ENCODE measurements at regions not wholly inside any gene's neighbourhood (a gene's known extent, or its start where the extent isn't known, plus 50 kb on each side); places are given as distances from the start of the nearest gene placed in this dataset.
"Not testable (repeated sequence)": the region's sequence is repeated elsewhere in the genome, so short reads cannot be mapped to it uniquely, and the experiment has no call there.

DNA sequence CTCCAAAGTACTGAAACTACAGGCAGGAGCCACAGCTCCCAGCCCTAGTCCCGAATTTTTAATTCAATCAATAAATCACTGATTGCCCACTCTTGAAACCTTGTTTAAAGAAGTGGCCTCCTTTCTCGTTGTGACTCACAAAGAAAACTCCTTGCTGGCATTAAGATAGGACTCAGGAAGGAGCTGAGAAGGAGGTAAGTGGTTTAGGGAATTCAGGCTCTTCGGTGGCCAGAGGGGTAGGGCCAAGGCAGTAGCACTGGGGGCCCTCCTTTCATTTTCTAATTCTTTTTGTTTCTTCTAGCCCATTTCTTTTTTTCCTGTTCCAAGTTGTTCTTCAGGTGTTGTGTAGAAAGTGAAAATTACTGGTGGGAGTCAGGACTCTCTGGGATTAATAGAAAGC is 86.2 kb upstream of the OR9Q1 start:
- no peaks in the 10 kb centered on the region for H3K36me3 Mint-ChIP-seq (ENCODE audit: insufficient read depth)
- no peak overlapping the region for H3K4me3 Mint-ChIP-seq
- H3K4me1 Mint-ChIP-seq (ENCODE audit: low read depth in 2 of 2): no peaks in the 10 kb centered on the region
- DNase-seq (no peak), ATAC-seq (replicated peaks) (no peak)
- H3K27me3 Mint-ChIP-seq: peaks cover 0 to 40% of the 10 kb centered on the region in 2 donors
- no peaks in the 10 kb centered on the region for H3K9me3 Mint-ChIP-seq
- H3K27ac Mint-ChIP-seq: no peak overlapping the region

DNA sequence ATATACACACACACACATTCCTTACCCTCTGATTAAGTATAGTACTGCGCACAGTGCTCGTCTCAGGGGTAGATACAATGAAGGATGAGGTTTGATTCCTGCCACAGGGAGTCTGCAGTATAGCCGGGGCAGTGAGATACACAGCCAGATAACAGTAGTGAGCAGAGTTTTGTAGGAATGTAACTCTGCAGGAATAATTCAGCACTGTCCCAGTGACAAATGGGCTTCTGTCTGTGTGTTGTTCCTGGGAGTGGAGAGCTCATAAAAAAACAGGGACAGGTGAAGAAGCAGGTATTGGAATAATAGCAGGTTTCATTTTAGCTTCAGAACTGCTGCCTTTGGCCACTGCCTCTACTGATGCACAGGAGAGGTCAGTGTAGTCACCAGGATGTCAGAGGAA is 85.3 kb upstream of the OR9Q1 start:
- Mint-ChIP-seq H3K36me3 (ENCODE audit: insufficient read depth) (no peaks in the 10 kb centered on the region), H3K4me3 (no peak overlapping the region), H3K27me3 (peaks cover 0 to 40% of the 10 kb centered on the region in 2 donors), H3K4me1 (ENCODE audit: low read depth in 2 of 2) (no peaks in the 10 kb centered on the region), H3K9me3 (no peaks in the 10 kb centered on the region), H3K27ac (no peak overlapping the region)
- ATAC-seq (replicated peaks) (no peak), DNase-seq (no peak)

DNA sequence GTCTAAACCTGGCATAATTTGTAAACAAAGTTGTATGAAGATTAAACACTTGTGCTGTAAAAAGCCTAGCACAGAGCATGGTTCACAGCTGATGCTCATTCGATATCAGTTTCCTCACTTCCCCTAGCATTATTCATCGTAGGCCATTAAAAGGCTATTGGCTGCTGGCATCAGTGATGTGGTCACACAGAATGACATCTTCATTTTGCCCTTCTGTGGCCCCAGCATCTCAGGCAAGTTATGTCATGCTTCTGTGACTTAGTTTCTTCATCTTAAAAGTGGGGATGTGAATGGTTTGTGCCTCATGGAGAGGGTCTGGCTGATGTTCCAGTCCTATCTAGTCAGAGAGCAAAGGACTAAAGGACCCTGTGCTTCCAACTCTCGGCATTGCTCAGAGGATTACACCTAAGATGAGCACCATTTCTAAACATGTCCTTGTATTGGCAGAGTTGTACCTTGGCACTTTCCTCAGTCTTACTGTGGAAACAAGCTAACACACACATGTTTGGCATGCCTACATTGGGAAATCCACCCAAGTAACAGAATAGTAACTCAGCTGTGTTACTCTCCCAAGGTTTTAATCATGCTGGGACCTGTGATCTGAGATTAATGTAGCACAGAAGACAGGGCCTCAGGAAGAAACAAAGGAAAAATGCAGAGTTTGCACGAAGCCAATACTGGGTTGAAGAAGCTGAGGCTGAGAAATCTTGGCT is 83.5 kb upstream of the OR9Q1 start:
- Mint-ChIP-seq H3K27me3 (peaks cover 0 to 40% of the 10 kb centered on the region in 2 donors), H3K9me3 (no peaks in the 10 kb centered on the region), H3K4me1 (ENCODE audit: low read depth in 2 of 2) (no peaks in the 10 kb centered on the region), H3K36me3 (ENCODE audit: insufficient read depth) (no peaks in the 10 kb centered on the region), H3K27ac (no peak overlapping the region), H3K4me3 (no peak overlapping the region)
- no peak for DNase-seq
- no peak for ATAC-seq (replicated peaks)

DNA sequence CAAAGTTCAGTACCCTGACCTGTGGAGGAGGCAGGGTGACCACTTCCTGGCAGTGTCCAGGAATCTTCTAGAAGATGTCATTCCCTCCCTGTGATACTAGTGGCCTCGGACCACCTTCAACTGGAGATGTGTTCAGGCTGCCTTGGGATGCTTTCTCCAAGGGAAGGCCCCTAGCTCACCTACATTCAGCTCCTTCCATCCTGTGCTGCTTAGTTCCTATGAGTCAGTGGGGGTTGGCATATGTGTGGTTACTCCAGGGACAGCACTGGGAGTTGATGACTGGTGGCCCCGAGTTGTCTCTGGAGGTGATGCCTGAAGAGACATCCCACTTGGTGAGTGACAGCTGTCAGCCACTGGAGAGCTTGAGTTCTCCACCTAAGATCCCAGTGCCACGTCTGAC is 81.8 kb upstream of the OR9Q1 start:
- Mint-ChIP-seq H3K4me1 (ENCODE audit: low read depth in 2 of 2) (no peaks in the 10 kb centered on the region), H3K36me3 (ENCODE audit: insufficient read depth) (no peaks in the 10 kb centered on the region), H3K27ac (no peak overlapping the region), H3K27me3 (peaks cover 0 to 39% of the 10 kb centered on the region in 2 donors), H3K9me3 (no peaks in the 10 kb centered on the region), H3K4me3 (no peak overlapping the region)
- DNase-seq (no peak), ATAC-seq (replicated peaks) (no peak)

DNA sequence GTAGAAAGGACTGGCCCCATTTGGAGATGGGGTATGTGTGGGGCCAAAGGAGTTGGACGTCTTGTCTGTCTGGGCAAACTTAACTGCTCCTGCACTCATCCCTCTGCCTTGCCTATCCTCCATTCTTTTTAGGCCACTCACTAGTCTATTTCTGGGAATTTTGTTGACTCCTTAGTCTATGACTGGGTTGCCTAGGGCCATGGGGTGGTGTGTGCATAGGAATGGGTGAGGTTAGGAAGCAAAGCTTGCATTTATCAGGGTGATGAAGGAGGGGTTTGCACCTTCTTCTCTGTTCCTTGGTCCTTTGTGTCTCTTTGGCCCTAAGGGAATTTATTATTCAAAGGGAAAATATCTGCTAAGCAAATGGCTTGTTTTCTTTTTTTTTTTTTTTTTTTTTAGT is 80.9 kb upstream of the OR9Q1 start:
- Mint-ChIP-seq H3K4me3 (no peak overlapping the region), H3K27me3 (peaks cover 0 to 34% of the 10 kb centered on the region in 2 donors), H3K27ac (no peak overlapping the region), H3K36me3 (ENCODE audit: insufficient read depth) (no peaks in the 10 kb centered on the region), H3K4me1 (ENCODE audit: low read depth in 2 of 2) (no peaks in the 10 kb centered on the region), H3K9me3 (no peaks in the 10 kb centered on the region)
- DNase-seq (no peak), ATAC-seq (replicated peaks) (no peak)

DNA sequence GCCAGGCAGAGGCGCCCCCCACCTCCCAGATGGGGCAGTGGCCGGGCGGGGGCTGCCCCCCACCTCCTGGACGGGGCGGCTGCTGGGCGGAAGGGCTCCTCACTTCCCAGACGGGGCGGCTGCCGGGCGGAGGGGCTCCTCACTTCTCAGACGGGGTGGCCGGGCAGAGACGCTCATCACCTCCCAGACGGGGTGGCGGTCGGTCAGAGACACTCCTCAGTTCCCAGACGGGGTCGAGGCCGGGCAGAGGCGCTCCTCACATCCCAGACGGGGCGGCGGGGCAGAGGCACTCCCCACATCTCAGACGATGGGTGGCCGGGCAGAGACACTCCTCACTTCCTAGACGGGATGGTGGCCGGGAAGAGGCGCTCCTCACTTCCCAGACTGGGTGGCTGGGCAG is 79.9 kb upstream of the OR9Q1 start:
- H3K4me3 Mint-ChIP-seq; H3K9me3 Mint-ChIP-seq; H3K36me3 Mint-ChIP-seq (ENCODE audit: insufficient read depth); H3K4me1 Mint-ChIP-seq (ENCODE audit: low read depth in 2 of 2); DNase-seq; ATAC-seq (replicated peaks); H3K27ac Mint-ChIP-seq: not testable (repeated sequence)
- peaks cover 0 to 25% of the 10 kb centered on the region in 2 donors for H3K27me3 Mint-ChIP-seq

DNA sequence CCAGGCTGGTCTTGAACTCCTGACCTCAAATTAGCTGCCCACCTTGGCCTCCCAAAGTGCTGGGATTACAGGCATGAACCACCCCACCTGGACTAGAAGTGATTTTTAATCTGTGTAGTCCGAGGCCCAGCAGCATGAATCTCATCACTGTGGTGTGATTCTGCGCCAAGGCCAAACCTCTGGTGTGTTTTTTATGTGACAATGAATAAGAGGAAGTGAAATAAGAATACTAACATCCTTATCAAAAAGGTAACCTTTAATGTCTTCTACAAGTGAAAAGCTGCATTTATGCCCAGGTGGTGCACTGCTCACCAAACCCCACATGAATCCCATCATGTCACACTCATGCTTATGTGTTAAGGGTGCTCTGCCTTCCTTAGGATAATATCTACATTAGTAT is 77.1 kb upstream of the OR9Q1 start:
- ATAC-seq (replicated peaks) (no peak), DNase-seq (no peak)
- H3K27ac Mint-ChIP-seq: no peak overlapping the region
- H3K4me1 Mint-ChIP-seq (ENCODE audit: low read depth in 2 of 2): no peaks in the 10 kb centered on the region
- no peaks in the 10 kb centered on the region for H3K9me3 Mint-ChIP-seq
- H3K36me3 Mint-ChIP-seq (ENCODE audit: insufficient read depth): no peaks in the 10 kb centered on the region
- no peak overlapping the region for H3K4me3 Mint-ChIP-seq
- peaks cover 0 to 9% of the 10 kb centered on the region in 2 donors for H3K27me3 Mint-ChIP-seq

DNA sequence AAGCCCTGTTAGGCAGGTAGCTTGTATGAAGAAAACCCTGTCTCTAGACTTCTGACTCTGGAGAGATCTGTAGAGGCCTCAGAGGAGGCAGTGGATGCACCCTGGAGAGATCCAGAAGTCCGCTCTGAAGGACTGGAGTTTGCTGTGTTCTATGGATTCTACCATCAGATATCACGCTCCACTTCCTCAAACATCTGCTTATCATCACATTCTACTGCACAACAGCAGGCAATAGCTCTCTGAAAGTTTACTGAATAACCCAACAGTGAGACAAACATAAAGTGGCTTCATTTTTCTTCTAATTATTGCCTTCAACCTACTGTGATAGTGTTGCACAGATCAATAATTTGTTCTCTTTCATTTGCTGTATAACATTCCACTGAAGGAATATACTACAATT is 59.0 kb upstream of the OR9Q1 start:
- H3K27me3 Mint-ChIP-seq: peaks cover 10 to 31% of the 10 kb centered on the region in 2 donors
- DNase-seq: no peak
- no peak overlapping the region for H3K4me3 Mint-ChIP-seq
- no peak overlapping the region for H3K27ac Mint-ChIP-seq
- peaks cover 0 to 2% of the 10 kb centered on the region in 2 donors for H3K9me3 Mint-ChIP-seq
- H3K4me1 Mint-ChIP-seq (ENCODE audit: low read depth in 2 of 2): no peaks in the 10 kb centered on the region
- no peak for ATAC-seq (replicated peaks)
- no peaks in the 10 kb centered on the region for H3K36me3 Mint-ChIP-seq (ENCODE audit: insufficient read depth)

DNA sequence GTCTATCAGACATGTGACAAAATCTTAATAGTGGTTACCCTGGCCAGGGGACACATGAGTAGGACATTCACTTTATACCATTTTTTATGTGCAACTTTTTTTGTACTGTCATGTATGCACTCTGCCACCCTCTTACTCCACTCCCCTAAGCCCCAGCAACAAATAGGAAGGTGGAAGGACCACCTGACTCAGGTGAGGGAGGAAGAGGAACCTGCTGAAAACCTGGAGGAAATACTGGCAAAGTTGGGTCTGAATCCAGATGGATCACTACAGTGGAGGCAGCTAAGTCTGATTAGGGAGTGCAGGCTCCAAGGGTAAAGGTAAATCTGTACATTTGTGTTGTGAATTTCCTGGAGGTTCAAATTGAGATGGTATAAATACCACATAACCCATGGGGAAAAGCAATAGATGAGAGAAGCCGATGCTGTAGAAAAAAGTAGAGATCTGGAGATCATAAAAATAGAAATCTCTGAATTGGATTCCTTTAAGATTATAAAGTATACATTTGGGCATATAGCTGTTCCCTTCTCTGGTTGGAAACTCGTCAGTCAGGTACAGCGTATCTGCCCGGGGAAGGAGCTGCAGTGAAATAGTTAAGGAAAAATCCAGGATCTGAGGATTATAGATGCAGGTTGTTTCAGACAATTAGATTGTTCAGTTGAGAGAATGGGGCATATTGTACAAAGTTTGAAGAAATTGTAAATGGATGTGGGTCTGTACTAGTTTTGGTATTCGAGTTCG is 52.2 kb upstream of the OR9Q1 start:
- no peaks in the 10 kb centered on the region for H3K9me3 Mint-ChIP-seq
- H3K4me1 Mint-ChIP-seq (ENCODE audit: low read depth in 2 of 2): no peaks in the 10 kb centered on the region
- DNase-seq (no peak), ATAC-seq (replicated peaks) (no peak)
- H3K27ac Mint-ChIP-seq: no peak overlapping the region
- H3K36me3 Mint-ChIP-seq (ENCODE audit: insufficient read depth): no peaks in the 10 kb centered on the region
- no peak overlapping the region for H3K4me3 Mint-ChIP-seq
- peaks cover 25 to 43% of the 10 kb centered on the region in 2 donors for H3K27me3 Mint-ChIP-seq

DNA sequence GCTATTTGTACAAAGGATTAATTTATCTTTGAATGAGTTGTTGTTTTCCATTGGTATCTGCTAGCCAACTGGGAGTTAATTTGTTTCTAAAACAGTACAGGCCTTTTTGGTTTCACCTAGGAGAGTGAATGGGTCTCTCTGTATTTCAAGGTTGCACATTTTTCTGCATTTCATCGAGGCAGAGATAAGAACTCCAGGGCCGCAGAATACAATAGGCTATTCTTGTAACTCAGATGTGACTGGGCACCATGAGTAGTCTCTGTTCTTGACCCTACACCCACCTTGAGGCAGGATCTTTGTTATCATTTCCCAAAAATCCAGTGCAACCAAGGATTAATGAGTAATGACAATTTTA is 51.7 kb upstream of the OR9Q1 start:
- no peaks in the 10 kb centered on the region for H3K36me3 Mint-ChIP-seq (ENCODE audit: insufficient read depth)
- ATAC-seq (replicated peaks): no peak
- peaks cover 25 to 43% of the 10 kb centered on the region in 2 donors for H3K27me3 Mint-ChIP-seq
- no peak overlapping the region for H3K27ac Mint-ChIP-seq
- H3K4me3 Mint-ChIP-seq: no peak overlapping the region
- no peaks in the 10 kb centered on the region for H3K4me1 Mint-ChIP-seq (ENCODE audit: low read depth in 2 of 2)
- no peak for DNase-seq
- no peaks in the 10 kb centered on the region for H3K9me3 Mint-ChIP-seq

Measured in effector memory CD8-positive, alpha-beta T cell (primary cell).